Epidermal melanocyte (primary cell): ENCODE measurements at regions not wholly inside any gene's neighbourhood (a gene's known extent, or its start where the extent isn't known, plus 50 kb on each side); places are given as distances from the start of the nearest gene placed in this dataset.

ENCODE experiments used
- DNase-seq: peaks from one replicate; pipeline ENCODE4 v3.0.0; 2011; ENCODE audit warnings: low spot score; ENCODE audit not compliant: insufficient read length

DNA sequence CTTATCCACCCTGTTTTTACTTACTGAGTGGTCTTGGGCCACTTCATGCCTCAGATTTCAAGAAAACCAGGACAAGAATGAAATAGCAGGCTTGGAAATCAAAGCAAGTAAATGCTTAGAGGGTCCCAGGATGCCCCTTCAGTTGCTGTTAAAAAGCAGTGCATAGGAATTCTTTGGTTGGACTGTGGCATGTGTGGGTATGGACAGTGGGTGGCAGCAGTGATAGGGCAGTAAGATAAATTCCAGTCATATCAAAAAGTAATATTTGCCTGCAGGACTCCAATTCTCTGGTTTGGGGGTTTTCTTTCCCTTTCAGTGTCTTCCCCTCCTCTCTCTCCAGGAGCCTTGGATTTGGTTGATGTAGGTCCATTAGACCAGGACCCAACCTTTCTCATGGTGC, 306.7 kb upstream of the CLINT1 start:
- DNase-seq: no peak

DNA sequence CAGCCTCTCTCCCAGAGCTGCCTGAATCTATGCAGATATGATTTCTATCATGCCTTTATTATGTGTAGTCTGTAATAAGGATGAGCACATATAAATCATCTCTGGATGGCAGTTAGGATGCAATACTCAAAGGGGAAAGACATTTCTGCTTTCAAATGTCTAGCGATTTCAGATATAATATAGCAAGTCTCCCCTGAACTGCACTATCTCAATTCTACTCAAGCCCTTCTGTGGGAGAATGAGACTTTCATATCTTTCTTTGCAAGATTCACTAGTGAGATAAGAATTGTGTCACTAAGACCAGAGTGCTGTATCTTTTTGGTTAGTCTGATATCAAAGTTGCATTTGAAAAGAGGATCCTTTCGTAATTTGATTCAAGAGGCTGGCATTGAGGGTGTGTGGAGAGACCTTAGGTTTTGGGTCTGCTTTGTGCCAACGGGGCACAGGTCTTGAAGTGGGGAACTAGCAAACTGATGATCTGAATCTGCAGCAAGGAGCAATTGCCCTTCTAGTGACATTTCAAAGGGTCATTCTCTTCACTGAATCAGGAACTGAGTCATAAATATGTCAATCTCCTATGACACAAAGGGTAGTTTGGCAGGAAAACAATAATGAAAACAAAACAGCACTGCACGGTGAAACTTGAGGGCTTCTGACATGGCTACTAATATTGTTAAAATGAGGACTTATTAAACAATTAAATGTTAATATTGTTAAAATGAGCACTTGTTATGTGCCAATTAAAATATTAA, 305.5 kb upstream of the CLINT1 start:
- DNase-seq: no peak

DNA sequence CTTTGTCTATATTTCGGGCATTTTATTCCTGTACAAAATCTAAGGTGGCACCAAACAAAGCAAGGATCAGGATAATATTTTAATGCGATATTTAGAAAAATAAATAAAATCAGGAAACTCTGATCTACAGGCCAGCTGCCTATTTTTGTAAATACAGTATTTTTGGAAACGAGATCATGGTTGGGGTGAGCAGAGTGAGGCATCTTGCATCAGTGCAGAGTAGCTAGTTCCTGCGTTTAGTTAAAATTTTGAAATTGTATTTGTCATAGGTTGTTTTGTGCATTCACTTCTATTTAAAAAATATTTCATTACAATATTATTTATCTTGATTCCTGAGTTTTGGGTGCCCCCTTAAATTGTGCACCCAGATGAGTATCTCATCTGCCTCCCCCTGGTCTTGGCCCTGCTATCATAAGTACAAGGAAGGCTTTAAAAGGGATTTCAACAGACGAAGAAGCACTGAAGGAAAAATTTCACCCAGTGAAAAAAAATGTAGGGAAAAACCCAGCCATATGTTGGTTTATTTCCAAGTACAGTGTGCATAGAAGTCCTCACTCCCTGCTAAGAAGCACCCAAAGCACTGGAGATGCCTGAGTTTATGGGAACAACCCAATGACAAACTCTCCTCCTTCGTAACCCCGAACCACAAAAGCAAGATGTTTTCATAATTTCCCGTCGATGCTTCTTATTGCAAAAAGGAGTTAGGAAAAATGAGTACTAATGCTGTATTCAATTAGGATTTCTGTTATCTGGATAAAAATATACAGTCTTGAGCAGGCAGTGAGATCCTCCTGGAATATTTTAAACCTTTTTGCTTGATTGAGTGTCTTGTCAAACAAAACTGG, 304.7 kb upstream of the CLINT1 start:
- DNase-seq: no peak

DNA sequence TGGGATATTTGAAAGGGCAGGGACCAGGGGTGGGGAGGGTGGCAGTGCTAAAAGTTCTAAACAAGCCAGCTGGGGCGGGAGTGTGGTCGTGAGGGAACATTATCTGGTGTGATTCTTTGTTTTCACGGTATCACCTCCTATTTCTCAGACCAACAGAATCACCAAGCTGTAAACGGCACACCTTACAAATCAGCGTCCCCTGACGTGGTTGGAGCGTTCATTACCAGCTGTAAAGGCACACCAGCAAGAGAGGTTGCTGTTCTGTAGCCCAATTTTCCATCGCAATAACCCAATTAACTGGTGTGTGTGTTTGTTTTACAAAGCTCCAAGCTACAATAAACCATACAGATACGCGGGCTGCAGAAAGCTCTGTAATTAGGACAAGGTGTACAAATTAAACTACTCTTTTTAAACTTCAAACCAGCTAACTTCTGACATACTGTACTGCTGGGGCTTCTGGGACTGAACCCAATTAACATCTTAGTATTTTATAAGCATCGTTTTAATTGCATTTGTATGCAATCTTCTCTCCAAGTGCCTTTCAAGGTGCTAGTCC, 303.6 kb upstream of the CLINT1 start:
- DNase-seq: no peak

DNA sequence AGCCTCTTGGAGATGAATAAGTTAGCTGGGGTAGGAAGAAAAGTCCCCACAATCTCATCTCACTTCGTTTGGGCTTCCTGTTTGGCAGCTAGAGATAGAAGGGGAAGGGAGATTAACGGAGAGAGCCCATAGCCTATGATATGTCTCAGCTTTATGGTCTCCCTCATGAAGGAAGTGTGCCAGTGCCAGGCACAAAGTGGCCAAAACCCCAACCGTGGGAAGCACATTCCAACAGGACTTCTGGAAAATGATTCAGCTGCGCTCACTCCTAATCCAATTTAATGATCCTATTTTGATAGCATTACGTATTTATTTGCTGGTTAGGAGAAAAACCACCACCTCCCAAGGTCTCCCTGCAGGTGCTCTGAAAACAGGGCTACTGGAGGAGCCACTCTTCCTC, 303.1 kb upstream of the CLINT1 start:
- DNase-seq: no peak

DNA sequence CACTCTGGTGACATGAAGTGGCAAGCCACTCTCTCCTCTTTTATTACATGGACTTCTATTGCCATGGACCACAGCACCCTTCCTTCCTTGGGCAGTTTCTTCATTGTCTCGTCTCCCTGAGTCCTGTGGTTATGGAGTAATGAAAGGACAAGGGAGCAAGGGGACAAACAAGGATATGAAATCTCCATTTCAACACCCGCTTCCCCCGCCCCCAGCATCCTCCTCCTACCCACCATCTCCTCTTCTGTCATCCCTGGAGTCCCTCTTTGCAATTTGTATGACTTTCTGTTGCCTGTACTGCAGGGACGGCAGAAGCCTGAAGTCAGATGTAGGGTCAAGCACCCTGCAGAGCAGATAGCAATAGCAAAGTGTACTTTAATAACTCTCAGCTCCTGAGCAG, 300.7 kb upstream of the CLINT1 start:
- no peak for DNase-seq

DNA sequence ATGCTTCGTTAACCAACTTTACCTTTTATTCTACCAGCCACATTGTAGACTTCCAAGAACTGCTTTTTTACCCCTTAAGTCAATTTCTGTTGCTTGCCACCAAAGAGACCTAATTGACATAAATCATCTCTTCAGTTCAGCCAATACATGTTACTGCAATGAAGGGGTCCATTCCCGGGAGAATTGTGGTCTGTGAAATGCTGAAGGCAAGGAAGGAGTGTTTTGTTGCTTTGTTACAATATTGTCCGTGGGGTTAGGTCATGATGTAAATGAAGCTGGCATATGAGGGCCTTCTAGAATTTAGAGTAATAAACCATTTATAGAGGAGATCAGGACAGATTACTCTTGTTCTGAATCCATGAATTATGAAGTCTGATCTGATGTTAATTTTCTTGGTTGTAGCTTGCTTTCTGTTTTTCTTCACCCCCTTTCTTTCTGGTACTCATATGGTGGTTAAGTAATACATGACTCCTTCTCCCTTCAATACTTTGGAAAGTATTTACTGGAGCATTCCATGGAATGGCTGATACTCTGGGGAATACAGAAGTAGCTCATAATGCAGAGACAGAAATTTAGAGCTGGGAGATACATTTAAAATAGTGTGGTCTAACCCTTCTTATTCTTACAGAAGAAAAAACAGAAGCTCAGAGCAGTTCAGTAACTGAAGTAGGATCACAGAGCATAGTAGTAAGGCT, 297.0 kb upstream of the CLINT1 start:
- no peak for DNase-seq

DNA sequence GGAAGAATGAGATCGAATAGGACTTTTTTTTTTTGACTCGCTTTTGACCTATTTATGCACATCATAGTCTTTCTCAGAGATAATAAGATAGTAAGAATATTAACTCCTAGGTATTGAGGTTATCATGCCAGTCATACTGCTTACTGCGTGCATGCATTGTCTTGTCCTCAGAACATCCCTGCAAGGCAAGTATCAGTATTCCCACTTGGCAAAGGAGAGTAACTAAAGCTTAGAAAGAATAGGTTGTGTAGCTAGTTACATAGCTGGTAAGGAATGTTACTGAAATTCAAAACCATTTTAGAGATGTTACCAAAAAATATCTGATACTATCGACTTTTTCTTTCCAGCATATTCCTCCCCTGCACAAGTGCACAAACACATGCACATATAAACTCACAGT, 296.1 kb upstream of the CLINT1 start:
- no peak for DNase-seq

DNA sequence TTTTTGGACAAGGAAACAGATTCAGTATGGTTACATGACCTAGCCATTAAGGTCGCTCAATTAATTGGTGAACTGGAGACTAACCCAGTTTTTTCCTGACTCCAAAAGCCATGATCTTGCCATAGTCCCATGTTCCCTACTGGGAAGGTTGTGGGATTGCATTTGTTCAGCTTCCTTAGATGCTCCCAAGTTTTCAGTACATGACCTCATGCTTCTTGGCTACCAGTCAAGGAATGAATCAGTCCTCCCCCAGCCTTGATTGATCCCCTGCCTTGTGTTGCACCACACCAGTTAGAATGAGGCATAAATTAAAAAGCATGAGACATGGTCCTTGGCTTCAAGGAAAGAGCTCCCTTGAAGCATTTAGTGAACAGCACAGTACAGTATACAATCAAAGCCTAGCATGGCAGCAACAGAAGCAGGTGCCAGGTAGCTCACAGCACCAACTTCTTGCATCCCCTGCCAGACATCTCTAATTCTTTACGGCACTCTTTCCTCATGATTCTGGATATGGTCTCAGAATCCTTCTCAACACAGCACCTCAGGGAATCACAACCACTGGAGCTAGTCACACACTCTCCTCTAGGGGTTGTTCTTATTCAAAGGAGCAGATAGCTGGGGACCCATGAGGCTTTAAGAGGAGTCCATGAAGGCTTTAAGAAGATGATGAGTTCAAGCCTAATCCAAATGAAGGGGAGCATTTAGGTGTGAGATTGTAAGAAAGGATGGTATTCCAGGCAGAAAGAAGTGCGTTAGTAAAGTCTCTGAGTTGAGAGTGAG, 295.5 kb upstream of the CLINT1 start:
- no peak for DNase-seq

DNA sequence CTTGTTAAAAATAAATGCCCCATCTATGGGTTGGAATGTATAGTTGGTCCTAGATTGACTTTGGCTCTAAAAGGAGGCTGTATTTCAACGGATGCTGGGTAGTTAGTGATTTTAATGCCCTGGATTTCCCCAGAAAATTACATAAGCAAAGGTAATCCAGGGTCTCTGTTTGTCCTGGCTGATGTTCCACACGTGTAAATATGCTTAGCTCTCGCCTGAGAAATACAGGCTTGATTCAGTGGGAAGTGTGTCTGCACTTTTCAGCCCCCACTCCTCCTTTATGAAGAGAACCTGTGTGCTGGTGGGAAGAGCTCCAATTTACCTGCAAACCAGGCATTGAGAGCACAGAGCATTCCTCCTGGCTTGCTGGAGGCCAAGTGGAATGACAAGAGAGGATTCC, 294.6 kb upstream of the CLINT1 start:
- DNase-seq: no peak

DNA sequence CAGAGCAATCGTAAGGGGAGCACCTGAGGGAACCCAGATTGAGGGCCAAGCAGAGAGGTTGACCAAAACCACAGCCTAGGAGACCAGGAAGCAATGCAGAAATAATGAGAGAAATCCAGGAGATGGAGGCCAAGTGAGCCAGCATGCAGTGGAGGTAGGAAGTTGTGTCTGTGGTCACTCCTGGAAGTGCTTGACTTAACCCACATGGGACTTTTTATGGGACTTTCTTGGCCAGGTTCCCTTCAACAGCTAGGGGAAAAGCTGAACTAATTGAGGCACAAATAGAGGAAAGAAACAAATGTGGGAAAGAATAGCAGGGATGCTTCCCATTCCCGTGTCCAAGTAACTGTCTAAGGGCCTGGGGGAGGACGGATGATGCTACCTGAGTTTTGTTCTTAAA, 293.2 kb upstream of the CLINT1 start:
- no peak for DNase-seq

DNA sequence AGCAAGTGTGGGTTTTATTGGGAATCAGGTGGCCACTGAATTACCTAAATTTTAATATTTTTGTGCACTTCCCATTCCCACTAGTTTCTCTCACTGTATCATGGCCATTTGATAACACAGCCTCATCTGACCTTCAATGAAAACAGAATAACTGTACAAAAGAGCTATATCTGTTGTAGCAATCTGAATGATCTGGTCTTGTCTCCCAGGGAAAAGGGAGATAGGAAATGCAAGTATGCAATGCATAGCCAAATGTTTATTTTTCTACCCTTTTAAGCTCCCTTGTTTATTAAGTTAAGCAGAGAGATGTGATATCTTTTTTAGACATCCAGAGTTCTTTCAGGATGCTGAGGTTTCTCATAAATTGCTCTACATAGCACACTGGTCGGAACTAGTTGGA, 288.3 kb upstream of the CLINT1 start:
- DNase-seq: no peak

DNA sequence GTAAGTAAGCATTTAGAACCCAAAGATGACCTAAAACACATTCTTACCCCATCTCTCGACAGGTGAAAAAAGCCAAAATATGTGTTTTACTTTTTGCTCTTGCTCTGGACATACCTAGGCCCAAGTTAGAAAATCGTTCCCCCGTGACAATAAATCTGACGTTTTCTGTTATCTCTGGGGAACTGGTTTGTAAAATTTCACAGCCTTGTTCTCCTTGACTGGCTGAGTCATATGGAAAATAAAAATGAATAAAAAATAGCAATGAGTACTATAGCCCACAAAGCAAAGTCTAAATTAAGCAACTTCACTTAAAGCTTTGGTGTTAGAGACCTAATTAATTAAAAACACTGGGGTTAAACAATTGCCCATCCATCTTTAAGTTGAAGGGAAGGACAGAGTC, 286.9 kb upstream of the CLINT1 start:
- no peak for DNase-seq

DNA sequence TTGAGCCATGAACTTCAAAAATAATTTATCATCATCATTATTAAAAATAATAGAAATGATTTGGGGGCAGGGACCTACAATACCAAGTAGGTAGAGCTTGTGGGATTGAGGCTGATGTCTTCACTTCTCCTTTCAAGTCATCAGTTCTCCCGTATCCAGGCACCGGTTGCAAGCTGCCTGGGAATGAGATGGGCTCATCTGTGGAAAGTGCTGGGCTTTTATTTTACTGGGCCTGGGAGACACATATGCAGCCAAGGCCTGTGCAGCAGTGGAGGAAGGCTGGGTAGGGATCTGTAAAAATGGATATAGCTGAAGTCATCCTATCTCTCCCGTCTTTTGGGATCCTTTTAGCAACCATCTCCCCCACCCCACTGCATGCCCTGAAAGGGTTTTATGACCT, 284.1 kb upstream of the CLINT1 start:
- DNase-seq: no peak

DNA sequence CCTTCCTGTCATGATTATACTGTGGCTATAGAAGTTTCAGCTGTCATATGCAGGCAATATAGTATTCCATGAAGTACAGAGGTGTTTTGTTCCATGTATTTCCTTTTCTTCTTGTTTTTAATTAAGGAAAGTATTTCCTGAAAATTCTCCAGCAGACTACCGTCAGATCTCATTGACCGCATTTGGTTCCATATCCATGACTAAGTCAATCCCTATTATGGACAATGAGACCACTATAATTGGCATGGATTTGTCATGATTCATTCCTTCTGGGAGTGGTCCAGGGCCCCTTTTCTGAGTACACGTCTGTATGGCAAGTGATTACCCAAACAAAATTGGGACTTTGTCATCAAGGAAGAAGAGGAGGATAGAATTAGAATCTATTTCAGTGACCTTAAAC, 283.2 kb upstream of the CLINT1 start:
- DNase-seq: no peak

DNA sequence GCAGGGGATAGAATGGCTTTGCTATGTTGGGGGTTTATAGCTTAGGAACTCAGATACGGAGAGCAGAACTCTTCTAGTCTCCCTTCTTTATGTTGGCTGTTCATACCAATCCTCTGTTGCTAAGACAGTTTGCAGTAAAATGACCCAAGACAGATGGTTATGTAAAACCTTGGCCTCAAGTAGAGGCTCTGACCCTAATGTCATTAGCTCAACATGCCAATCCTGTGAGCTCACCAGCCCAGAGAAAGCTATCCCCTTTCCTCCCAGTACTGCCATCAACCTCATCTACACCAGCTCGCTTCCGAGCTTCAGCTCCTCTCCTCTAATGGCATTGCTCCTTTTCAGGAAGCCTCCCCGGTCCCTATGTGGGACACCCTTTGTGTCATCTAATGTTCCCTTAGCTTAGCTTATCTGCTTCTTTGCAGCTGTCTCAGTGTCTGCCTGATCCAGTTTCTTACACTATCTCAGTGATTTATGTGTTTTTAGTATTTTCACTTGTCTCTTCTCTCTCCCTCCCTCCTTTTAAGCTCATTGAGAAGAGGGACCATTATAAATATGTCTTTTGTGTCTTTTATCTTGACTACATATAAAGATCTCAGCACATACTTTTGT, 281.3 kb upstream of the CLINT1 start:
- DNase-seq: no peak

DNA sequence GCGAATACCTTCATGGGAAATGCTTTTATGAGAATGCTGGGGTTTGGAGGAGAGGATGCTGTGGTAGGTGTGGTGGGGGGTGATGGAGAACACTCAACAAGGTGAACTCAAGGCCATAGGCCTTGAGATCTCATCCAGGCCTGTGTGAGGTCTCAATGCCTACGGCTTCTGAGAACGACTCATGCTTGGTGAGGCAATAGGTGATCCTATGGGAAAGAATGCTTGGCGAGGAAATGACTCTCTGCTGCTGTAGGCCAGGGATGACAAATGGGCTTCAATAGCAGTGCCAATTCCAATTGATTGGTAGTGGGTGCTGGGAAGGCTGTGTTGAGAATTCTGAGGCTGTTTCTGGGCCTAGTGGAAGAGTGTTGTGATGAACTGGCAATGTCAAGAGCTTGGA, 280.2 kb upstream of the CLINT1 start:
- DNase-seq: no peak

DNA sequence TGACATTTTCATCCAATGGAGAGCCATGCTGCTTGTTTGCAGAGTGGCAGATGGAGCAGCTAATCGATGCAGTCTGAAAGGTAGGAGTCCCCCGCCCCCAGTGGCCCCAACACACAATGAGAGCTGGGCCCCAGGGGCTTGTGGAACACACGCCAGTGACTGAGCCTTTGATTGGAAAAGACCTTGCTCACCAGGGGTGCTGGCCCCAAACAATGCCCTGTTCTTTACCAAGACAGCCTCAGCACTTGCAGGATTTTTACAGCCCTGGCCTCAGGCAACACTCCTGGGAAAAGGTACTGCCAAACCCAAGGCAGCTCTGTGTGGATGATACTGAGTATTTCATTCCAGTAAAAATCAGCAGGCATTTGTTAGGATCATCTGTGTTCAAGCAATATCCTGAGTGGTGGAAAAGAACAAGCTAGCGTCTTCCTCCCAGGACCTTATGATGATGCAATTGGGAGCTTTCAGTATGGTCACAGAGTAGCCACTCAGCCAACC, 276.8 kb upstream of the CLINT1 start:
- DNase-seq: no peak

DNA sequence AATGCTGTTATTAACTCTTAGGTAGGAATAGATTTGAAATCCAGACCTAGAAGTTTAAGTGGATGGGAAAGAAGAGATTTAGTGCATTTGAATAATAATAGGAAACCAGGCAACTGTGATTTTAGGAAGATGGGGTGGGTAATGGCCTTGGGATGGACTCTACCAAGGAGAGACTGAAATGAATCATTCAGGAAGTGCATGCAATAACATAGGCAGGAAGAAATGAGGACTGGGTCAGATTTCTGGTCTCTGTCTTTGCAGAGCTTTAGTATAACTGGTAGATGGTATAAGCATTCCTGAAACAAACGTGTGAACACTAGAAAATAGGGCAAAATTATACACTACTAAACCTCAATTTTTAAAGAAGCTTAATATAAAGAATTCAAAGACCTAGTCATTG, 274.4 kb upstream of the CLINT1 start:
- DNase-seq: no peak

DNA sequence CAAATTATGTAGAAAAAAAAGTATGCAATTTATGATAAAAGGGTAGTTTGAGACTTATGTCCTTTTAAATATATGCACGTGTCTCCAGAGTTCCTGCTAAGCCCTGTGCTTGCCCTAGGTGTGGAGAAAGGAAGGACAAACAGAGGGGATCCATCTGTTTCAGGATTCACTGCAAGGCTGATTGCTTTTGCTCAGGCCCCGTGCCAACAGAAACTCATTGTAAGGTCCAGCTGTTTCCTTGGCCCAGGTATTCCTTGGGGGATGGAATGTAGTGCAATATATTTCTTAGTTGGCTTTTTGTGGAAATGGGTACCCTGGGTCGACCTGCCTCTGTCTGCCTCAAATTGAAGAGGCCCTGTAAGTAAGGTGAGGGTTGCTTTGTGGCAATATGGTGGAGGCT, 268.6 kb upstream of the CLINT1 start:
- DNase-seq: no peak
